ENCODE measurements at regions not wholly inside any gene's neighbourhood (a gene's known extent, or its start where the extent isn't known, plus 50 kb on each side); places are given as distances from the start of the nearest gene placed in this dataset.

DNA sequence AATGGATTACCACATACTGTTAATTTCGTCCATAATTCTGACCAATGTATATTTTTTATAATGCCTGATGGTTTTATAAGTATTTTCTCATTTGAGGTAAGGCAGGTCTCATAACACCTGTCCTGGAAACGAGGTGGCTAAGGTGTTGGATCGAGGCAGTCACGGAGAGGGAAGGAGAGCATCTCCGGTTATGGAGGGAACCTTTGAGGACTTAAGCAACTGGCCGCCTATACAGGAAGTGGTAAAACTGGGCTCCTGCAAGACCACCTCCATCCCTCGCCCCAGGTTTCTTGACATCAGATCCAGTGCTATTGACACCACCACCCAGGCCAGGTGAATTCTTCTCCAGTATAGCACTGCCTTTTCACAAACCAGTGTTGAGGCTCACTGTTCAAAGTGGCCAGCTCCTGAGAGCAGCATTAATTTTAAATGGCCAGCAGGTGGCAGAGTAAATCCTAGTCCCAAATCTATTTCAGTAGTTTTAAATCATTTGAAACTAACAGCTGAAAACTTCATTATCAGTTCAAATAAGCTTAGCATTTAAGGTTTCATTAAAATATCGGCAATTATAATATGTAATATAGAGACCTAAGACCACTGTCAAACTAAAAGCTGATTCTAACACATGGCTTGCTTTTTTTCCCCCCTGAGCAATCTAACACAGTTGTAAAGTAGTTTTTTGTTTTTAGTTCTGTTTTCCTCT, 100.8 kb downstream of the PPM1A start:
- TF ChIP-seq CTCF (IDR thresholded peaks at IDR 0.05): peak; percentile 79

GRCh38 chr14:60350366-60350720, 101.3 kb downstream of the PPM1A start:
- no peak for TF ChIP-seq CTCF (IDR thresholded peaks at IDR 0.05)

- no peak for TF ChIP-seq CTCF (IDR thresholded peaks at IDR 0.05)
Measured at GRCh38 chr14:60353420-60353819, 104.4 kb downstream of the PPM1A start.

GRCh38 chr14:60355768-60356167, 106.7 kb downstream of the PPM1A start:
- no peak for TF ChIP-seq CTCF (IDR thresholded peaks at IDR 0.05)

DNA sequence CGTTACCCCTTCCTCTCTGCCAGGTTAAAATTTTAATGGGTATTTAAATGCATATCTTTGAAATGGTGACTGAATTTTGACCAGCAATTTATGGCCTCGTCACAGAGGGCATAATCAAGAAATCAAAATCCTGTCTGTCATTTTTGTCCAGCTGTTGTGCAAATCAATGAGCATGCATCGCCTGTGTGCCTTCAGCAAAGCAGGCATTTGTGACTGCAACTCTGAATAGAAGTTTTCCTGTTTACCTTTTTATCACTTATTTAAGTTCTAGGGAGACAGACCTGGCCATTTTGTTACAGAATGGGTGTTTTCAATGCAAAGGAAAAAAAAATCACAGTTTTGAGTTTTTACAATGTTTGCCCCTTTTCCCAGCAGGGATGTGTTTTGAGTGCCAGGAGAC, 107.4 kb downstream of the PPM1A start:
- no peak for TF ChIP-seq CTCF (IDR thresholded peaks at IDR 0.05)

DNA sequence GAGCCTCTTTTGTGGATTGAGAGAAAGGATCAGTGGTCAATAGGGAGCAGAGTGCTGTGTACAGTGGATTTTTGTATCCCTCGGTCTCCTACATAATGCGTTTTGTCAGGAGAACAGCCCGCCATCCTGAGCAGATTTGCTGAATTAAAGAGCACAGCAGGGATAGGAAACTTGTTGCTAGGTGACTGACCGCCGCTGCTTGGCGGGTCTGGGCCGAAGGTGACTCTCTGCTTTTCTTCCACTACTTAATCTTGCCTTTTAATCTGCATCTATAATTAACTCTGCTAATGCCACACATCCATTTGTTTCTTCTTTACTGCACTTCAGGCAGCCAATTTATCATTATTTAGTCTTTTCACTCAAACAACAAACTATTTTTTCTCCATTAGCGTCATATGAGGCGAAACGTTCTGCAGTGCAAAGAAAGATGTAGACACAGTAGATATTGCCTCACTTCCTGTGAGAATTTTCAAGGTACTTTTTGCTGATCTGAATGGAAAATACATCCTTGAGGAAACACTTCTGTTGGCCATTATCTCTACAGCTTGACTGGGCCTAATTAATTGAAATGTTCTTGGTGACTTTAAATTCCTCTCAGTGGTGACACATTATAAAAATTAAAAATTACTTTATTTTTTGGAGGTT, 108.0 kb downstream of the PPM1A start:
- no peak for TF ChIP-seq CTCF (IDR thresholded peaks at IDR 0.05)

GRCh38 chr14:60357551-60358149, 108.6 kb downstream of the PPM1A start:
- no peak for TF ChIP-seq CTCF (IDR thresholded peaks at IDR 0.05)
